HepG2 (cell line): ENCODE measurements at regions not wholly inside any gene's neighbourhood (a gene's known extent, or its start where the extent isn't known, plus 50 kb on each side); places are given as distances from the start of the nearest gene placed in this dataset.

ENCODE experiments used
- ATAC-seq: fragments of 200-7000 bp; cut with Tn5 transposase; 3 replicates; pipeline ENCODE4 v1.9.1; 2020; ENCODE audit warnings: mild to moderate bottlenecking, moderate library complexity
- BruUV-seq: library from RNA; stranded (reverse); fragments of 400-500 nt; replicated peaks from 2 replicates; lab custom pipeline; 2021; lab: Mats Ljungman, UMichigan
- CTCF ChIA-PET: fragments of 300-600 bp; formaldehyde crosslinking; extraction: SDS; loops from one replicate; lab custom pipeline; 2021; ENCODE audit warnings: low total read pairs, inconsistent platforms, low intra/inter-chr PET ratio; lab: Yijun Ruan, JAX
- POLR2A ChIA-PET: fragments of 350-600 bp; sonication (Branson Sonifier 250); formaldehyde crosslinking; loops from one replicate; lab custom pipeline; 2020; ENCODE audit warnings: antibody characterized with exemption, inconsistent platforms; lab: Yijun Ruan, JAX
- DNase-seq: peaks from one replicate; pipeline ENCODE4 v3.0.0-alpha.2; 2015; ENCODE audit warnings: low spot score
- FAIRE-seq: peaks from 3 replicates; lab custom pipeline; 2011; peaks lifted over from hg19 to GRCh38; lab: Jason Lieb, UNC
- H2AFZ ChIP-seq: one replicate; pipeline ENCODE4 v1.6.1; 2011; ENCODE audit warnings: low read length, inconsistent platforms
- H3K27ac ChIP-seq: fragments of 300-600 bp; 3 replicates; pipeline ENCODE4 v1.8.0; 2011; ENCODE audit warnings: mixed run types, mild to moderate bottlenecking, mixed read lengths, low read length, inconsistent platforms; ENCODE audit not compliant: insufficient read depth; ENCODE audit errors: extremely low read length
- H3K27me3 ChIP-seq, 2 experiments: fragments of 200-600 bp in 1 of 2; 2 replicates in 1 of 2; 3 replicates in 1 of 2; pipeline versions ENCODE4 v1.6.0 to v1.8.0; 2011; ENCODE audit warnings: low read length in 2 of 2, mild to moderate bottlenecking in 2 of 2, moderate library complexity in 2 of 2, inconsistent platforms in 1 of 2; ENCODE audit not compliant: insufficient read depth in 2 of 2, control insufficient read depth in 1 of 2
- H3K36me3 ChIP-seq, 2 experiments: fragments of 200-600 bp in 1 of 2; replicated peaks in 1 of 2; 2 replicates in 1 of 2; 3 replicates in 1 of 2; pipeline versions ENCODE4 v1.5.1 to v1.8.0; 2011; ENCODE audit warnings: low read length in 2 of 2, inconsistent platforms in 1 of 2; ENCODE audit not compliant: insufficient read depth in 2 of 2, control insufficient read depth in 1 of 2
- H3K4me1 ChIP-seq: 2 replicates; pipeline ENCODE4 v1.5.1; 2012; ENCODE audit warnings: low read length, inconsistent platforms; ENCODE audit not compliant: insufficient read depth
- H3K4me2 ChIP-seq: 2 replicates; pipeline ENCODE4 v1.6.0; 2011; ENCODE audit warnings: low read depth, low read length, inconsistent platforms
- H3K4me3 ChIP-seq, 3 experiments: fragments of 200-600 bp in 1 of 3; sonication (generic), shearing (Covaris generic) in 1 of 3; replicated peaks in 1 of 3; 2 replicates each; pipeline ENCODE4 v1.5.1; 2011 to 2016; ENCODE audit warnings: low read length in 3 of 3, inconsistent platforms in 2 of 3, low read depth in 2 of 3, mild to moderate bottlenecking in 2 of 3, control low read depth in 1 of 3, mixed read lengths in 1 of 3; ENCODE audit not compliant: insufficient read depth in 1 of 3
- H3K79me2 ChIP-seq: one replicate; pipeline ENCODE4 v1.6.1; 2011; ENCODE audit warnings: low read length, inconsistent platforms; ENCODE audit not compliant: insufficient read depth
- H3K9ac ChIP-seq: 2 replicates; pipeline ENCODE4 v1.6.0; 2011; ENCODE audit warnings: mild to moderate bottlenecking, low read depth, low read length, inconsistent platforms; ENCODE audit not compliant: insufficient read depth
- H3K9me3 ChIP-seq: 2 replicates; pipeline ENCODE4 v1.5.1; 2012; ENCODE audit warnings: mild to moderate bottlenecking, low read length
- H4K20me1 ChIP-seq: 2 replicates; pipeline ENCODE4 v1.6.0; 2011; ENCODE audit warnings: inconsistent platforms, mild to moderate bottlenecking, low read length, moderate library complexity; ENCODE audit not compliant: insufficient read depth
- GATAD1 ChIP-seq: IDR thresholded peaks from 2 replicates; pipeline ENCODE4 v1.6.1; 2016; ENCODE audit warnings: missing genetic modification reagents, missing compliant biosample characterization
- GATAD2A ChIP-seq: IDR thresholded peaks from 2 replicates; pipeline ENCODE4 v1.6.1; 2016
- KLF15 ChIP-seq: sonication (generic); formaldehyde crosslinking; IDR thresholded peaks from 2 replicates; pipeline ENCODE4 v1.8.1; 2023; ENCODE audit warnings: borderline replicate concordance, mild to moderate bottlenecking, inconsistent platforms, missing genetic modification reagents, mixed read lengths
- MAFK ChIP-seq, 2 experiments: IDR thresholded peaks in 1 of 2; conservative IDR thresholded peaks in 1 of 2; 2 replicates each; pipeline ENCODE4 v1.6.1; 2011; ENCODE audit warnings: improper control_type of control experiment in 2 of 2, low read length in 2 of 2
- NR2F2 ChIP-seq: IDR thresholded peaks from 2 replicates; pipeline ENCODE4 v1.6.1; 2012; ENCODE audit warnings: low read depth, inconsistent platforms, borderline replicate concordance
- YEATS4 ChIP-seq: sonication (generic); formaldehyde crosslinking; IDR thresholded peaks from 2 replicates; pipeline ENCODE4 v1.4.0; 2020; ENCODE audit warnings: missing genetic modification reagents, borderline replicate concordance
- ZFP90 ChIP-seq: sonication (generic); formaldehyde crosslinking; IDR thresholded peaks from 2 replicates; pipeline ENCODE4 v1.8.0; 2022; ENCODE audit warnings: missing genetic modification reagents, mild to moderate bottlenecking, inconsistent platforms, borderline replicate concordance
- ZNF746 ChIP-seq: sonication (generic); formaldehyde crosslinking; IDR thresholded peaks from 2 replicates; pipeline ENCODE4 v1.8.0; 2022; ENCODE audit warnings: mild to moderate bottlenecking, missing genetic modification reagents
- WGBS: methylation state at CpG from one replicate; pipeline ENCODE4 v1.1.6; 2017; ENCODE audit warnings: low lambda C conversion rate; 5-methylcytosine and 5-hydroxymethylcytosine counted together
- in situ Hi-C: cut with HindIII; loops from 2 replicates; pipeline ENCODE4 v1.10.0; 2017; ENCODE audit warnings: low pct_unique_long_range_greater_than_20kb; ENCODE audit not compliant: extremely low pct_ligation_motif_present
- intact Hi-C: fragments of 100-400 bp; cut with micrococcal nuclease; formaldehyde crosslinking; loops from one replicate; pipeline ENCODE4 v1.10.0; 2022; ENCODE audit not compliant: unreplicated experiment
- TF ChIP-seq, protein P1 (sequence below): sonication (generic); formaldehyde crosslinking; IDR thresholded peaks from 2 replicates; pipeline ENCODE4 v1.9.0; 2021; ENCODE audit warnings: missing genetic modification reagents, mild to moderate bottlenecking, borderline replicate concordance

DNA sequence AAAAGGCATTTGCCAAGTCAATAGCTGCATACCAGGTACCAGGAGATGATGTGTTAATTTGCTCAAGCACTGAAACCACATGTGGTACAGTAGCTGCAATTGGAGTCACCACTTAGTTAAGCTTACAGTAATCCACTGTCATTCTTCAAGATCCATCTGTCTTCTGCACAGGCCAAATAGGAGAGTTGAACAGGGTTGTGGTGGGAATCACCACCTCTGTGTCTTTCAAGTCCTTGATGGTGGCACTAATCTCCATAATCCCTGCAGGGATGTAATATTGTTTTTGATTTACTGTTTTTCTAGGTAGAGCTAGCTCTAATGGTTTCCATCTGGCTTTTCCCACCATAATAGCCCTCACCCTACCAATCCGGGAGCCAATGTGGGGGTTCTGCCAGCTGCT lies 91.9 kb downstream of the FCRL5 start (continued):
- TF ChIP-seq, protein P1, sequence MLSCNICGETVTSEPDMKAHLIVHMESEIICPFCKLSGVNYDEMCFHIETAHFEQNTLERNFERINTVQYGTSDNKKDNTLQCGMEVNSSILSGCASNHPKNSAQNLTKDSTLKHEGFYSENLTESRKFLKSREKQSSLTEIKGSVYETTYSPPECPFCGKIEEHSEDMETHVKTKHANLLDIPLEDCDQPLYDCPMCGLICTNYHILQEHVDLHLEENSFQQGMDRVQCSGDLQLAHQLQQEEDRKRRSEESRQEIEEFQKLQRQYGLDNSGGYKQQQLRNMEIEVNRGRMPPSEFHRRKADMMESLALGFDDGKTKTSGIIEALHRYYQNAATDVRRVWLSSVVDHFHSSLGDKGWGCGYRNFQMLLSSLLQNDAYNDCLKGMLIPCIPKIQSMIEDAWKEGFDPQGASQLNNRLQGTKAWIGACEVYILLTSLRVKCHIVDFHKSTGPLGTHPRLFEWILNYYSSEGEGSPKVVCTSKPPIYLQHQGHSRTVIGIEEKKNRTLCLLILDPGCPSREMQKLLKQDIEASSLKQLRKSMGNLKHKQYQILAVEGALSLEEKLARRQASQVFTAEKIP (CRISPR knock-in tag) = no peak
- TF ChIP-seq ZFP90 (CRISPR knock-in tag) = no peak
- no peak for TF ChIP-seq KLF15 (CRISPR knock-in tag)

DNA sequence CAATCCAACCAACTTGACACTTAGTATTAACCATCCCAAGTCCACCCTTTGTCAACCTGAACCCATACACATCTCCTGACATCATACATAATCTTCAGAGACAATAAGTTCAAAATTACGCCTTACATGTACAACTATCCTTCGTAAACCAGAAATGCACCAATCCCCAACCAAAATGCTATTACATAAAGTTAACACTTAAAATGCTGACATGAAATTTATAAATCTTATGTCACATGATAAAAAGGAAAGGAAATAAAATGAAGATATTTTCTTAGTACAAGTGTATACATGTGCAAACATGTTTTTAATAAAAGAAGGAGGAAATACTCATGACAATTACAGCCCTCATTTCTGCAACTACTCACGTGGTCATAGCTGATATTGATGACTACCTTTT lies 95.0 kb downstream of the FCRL5 start:
- Histone ChIP-seq H3K4me3 (no peak overlapping the region), H3K79me2 (no peaks in the 10 kb centered on the region), H3K9ac (no peak overlapping the region), H3K27me3 (no peaks in the 10 kb centered on the region), H4K20me1 (no peaks in the 10 kb centered on the region), H3K27ac (no peak overlapping the region), H3K36me3 (no peaks in the 10 kb centered on the region), H2AFZ (no peak overlapping the region), H3K9me3 (no peaks in the 10 kb centered on the region), H3K4me2 (no peak overlapping the region), H3K4me1 (no peaks in the 10 kb centered on the region)
- BruUV-seq = no TSS peak
- TF ChIP-seq ZNF746 (CRISPR knock-in tag) = no peak
- TF ChIP-seq NR2F2 = no peak
- TF ChIP-seq MAFK (conservative IDR thresholded peaks at IDR 0.05 in 1 of 2, IDR thresholded peaks at IDR 0.05 in 1 of 2; ENCODE audit: low read length in 2 of 2) = 0 out of 4 replicates have a peak, but pooled peaks of 1 of the 2 experiments have one; percentile 24
- TF ChIP-seq YEATS4 = no peak
- no peak for TF ChIP-seq GATAD1 (CRISPR knock-in tag)
- TF ChIP-seq GATAD2A = no peak
- ChIA-PET POLR2A (no interaction called here), CTCF (no interaction called here)
- 35% methylated on average over 3 of the region's 3 CpGs for WGBS
- no peak for FAIRE-seq
- intact Hi-C loops = no loop called here
- no peak for DNase-seq
- in situ Hi-C loops = no loop called here
- ATAC-seq = no peak
